Common myeloid progenitor, CD34-positive (primary cell): ENCODE measurements at regions not wholly inside any gene's neighbourhood (a gene's known extent, or its start where the extent isn't known, plus 50 kb on each side); places are given as distances from the start of the nearest gene placed in this dataset.

Experiments
- CTCF ChIA-PET: fragments of 350-600 bp; sonication (Branson Sonifier 250); formaldehyde crosslinking; loops from one replicate; lab custom pipeline; 2021; ENCODE audit warnings: antibody characterized with exemption; lab: Charles Lee
- POLR2A ChIA-PET: fragments of 350-600 bp; sonication (Branson Sonifier 250); formaldehyde crosslinking; loops from one replicate; lab custom pipeline; 2021; ENCODE audit warnings: antibody characterized with exemption; lab: Charles Lee
- DNase-seq, 3 donors: peaks; one replicate each; pipeline versions ENCODE4 v3.0.0 to v3.0.0-alpha.2; 2013
- H3K27ac ChIP-seq, 2 experiments: 1 replicate in 1 of 2; 2 replicates in 1 of 2; pipeline ENCODE4 v1.7.0; 2013; ENCODE audit warnings: inconsistent platforms in 2 of 2, low read length in 2 of 2, mild to moderate bottlenecking in 2 of 2, low read depth in 1 of 2, moderate library complexity in 1 of 2; ENCODE audit not compliant: severe bottlenecking in 2 of 2, insufficient read depth in 1 of 2, poor library complexity in 1 of 2
- H3K27me3 ChIP-seq, 5 experiments: replicated peaks in 2 of 5; 1 replicate in 3 of 5; 2 replicates in 2 of 5; pipeline versions ENCODE4 v1.6.1 to v1.7.0; 2013; ENCODE audit warnings: low read length in 4 of 5, mild to moderate bottlenecking in 2 of 5, moderate library complexity in 2 of 5, inconsistent platforms in 1 of 5; ENCODE audit not compliant: insufficient read depth in 5 of 5, control insufficient read depth in 4 of 5
- H3K36me3 ChIP-seq, 4 experiments: 1 replicate in 2 of 4; 2 replicates in 2 of 4; pipeline versions ENCODE4 v1.6.1 to v1.7.0; 2013; ENCODE audit warnings: low read length in 3 of 4, control low read depth in 1 of 4, mild to moderate bottlenecking in 1 of 4; ENCODE audit not compliant: control insufficient read depth in 4 of 4, insufficient read depth in 4 of 4
- H3K4me1 ChIP-seq, 4 experiments: 1 replicate in 3 of 4; 2 replicates in 1 of 4; pipeline versions ENCODE4 v1.6.1 to v1.7.1; 2013; ENCODE audit warnings: low read length in 3 of 4, mild to moderate bottlenecking in 3 of 4, control low read depth in 1 of 4, inconsistent platforms in 1 of 4, moderate library complexity in 1 of 4; ENCODE audit not compliant: control insufficient read depth in 4 of 4, insufficient read depth in 4 of 4; ENCODE audit errors: control extremely low read depth in 1 of 4
- H3K4me3 ChIP-seq, 7 experiments: 1 replicate in 4 of 7; 2 replicates in 3 of 7; pipeline versions ENCODE4 v1.5.1 to v1.7.0; 2013; ENCODE audit warnings: mild to moderate bottlenecking in 7 of 7, low read length in 6 of 7, moderate library complexity in 6 of 7, inconsistent platforms in 2 of 7, low read depth in 2 of 7, control low read depth in 1 of 7; ENCODE audit not compliant: insufficient read depth in 4 of 7, control insufficient read depth in 1 of 7; ENCODE audit errors: extremely low read depth in 1 of 7
- H3K9me3 ChIP-seq, 5 experiments: 1 replicate in 4 of 5; 2 replicates in 1 of 5; pipeline versions ENCODE4 v1.6.1 to v1.7.1; 2013; ENCODE audit warnings: low read length in 4 of 5, mild to moderate bottlenecking in 2 of 5, inconsistent platforms in 1 of 5, low read depth in 1 of 5, moderate library complexity in 1 of 5; ENCODE audit not compliant: control insufficient read depth in 4 of 5, insufficient read depth in 2 of 5; ENCODE audit errors: control extremely low read depth in 1 of 5
- WGBS: methylation state at CpG from one replicate; pipeline ENCODE4 v1.1.5; 2013; ENCODE audit not compliant: insufficient coverage; 5-methylcytosine and 5-hydroxymethylcytosine counted together

GRCh38 chr2:57437077-57437476, 609.5 kb upstream of the VRK2 start:
- Histone ChIP-seq H3K4me3 (no peak overlapping the region), H3K9me3 (no peaks in the 10 kb centered on the region), H3K4me1 (no peaks in the 10 kb centered on the region), H3K27me3 (no peaks in the 10 kb centered on the region), H3K36me3 (no peaks in the 10 kb centered on the region), H3K27ac (no peak overlapping the region)
- POLR2A ChIA-PET: no interaction called here
- no CpG with 5 or more reads among the region's 1 CpG for WGBS
- CTCF ChIA-PET: no interaction called here
- DNase-seq: no peak

DNA sequence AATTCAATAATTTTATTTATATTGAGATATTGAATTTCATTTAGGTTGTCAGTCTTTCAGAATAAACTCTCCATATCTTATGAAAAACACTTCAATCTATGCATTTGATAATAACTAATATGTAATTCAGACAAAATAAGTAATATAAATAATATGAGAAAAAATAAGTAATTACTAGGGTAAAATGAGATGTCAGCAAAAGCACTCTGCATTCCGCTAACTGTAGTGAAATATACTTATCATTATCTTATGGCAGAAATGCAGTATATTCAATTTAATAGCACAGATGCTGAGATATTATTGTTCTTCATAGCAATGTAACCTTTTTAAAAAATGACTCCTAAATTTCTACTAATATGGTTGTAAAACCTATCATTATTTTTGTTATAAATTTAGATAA, 606.2 kb upstream of the VRK2 start:
- Histone ChIP-seq H3K9me3 (no peaks in the 10 kb centered on the region), H3K4me3 (no peak overlapping the region), H3K4me1 (no peaks in the 10 kb centered on the region), H3K27me3 (no peaks in the 10 kb centered on the region), H3K36me3 (no peaks in the 10 kb centered on the region), H3K27ac (no peak overlapping the region)
- DNase-seq: no peak
- POLR2A ChIA-PET: no interaction called here
- CTCF ChIA-PET: no interaction called here
- no CpG with 5 or more reads among the region's 1 CpG for WGBS

- Histone ChIP-seq H3K4me3 (no peak overlapping the region), H3K9me3 (no peaks in the 10 kb centered on the region), H3K27ac (no peak overlapping the region), H3K36me3 (no peaks in the 10 kb centered on the region), H3K27me3 (no peaks in the 10 kb centered on the region), H3K4me1 (no peaks in the 10 kb centered on the region)
- POLR2A ChIA-PET: no interaction called here
- 84% methylated on average over 2 of the region's 2 CpGs for WGBS
- DNase-seq: no peak
- CTCF ChIA-PET: no interaction called here
These were observed 603.5 kb upstream of the VRK2 start for GRCh38 chr2:57443086-57443485.

DNA sequence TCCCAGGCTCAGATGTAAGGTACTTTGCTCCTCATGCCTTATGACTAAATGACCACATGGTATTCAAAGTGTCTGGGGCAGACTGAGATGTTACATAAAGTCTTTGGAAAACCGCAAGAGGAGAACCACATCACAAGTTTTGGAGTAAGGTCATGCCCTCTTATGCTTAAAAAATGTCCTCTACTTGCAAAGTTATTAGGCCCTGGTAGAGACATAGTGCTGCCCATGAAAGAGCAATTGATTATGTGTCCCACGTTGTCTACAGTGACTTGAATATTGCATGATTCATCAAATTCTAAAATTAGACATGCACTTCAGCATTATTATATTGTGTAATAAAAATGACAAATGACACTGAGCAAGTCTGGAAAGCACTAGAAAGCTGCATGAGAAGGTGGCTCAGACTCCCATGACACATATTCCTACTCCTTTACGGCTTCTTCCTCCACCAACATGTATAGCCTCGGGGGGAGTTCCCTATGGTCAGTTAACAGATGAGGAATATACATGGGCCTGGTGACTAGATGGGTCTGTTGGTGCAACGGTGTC, 602.6 kb upstream of the VRK2 start:
- Histone ChIP-seq H3K4me1 (no peaks in the 10 kb centered on the region), H3K36me3 (no peaks in the 10 kb centered on the region), H3K27me3 (no peaks in the 10 kb centered on the region), H3K4me3 (no peak overlapping the region), H3K27ac (no peak overlapping the region), H3K9me3 (no peaks in the 10 kb centered on the region)
- DNase-seq: no peak
- CTCF ChIA-PET: no interaction called here
- 100% methylated on average over 1 of the region's 5 CpGs for WGBS
- POLR2A ChIA-PET: no interaction called here

DNA sequence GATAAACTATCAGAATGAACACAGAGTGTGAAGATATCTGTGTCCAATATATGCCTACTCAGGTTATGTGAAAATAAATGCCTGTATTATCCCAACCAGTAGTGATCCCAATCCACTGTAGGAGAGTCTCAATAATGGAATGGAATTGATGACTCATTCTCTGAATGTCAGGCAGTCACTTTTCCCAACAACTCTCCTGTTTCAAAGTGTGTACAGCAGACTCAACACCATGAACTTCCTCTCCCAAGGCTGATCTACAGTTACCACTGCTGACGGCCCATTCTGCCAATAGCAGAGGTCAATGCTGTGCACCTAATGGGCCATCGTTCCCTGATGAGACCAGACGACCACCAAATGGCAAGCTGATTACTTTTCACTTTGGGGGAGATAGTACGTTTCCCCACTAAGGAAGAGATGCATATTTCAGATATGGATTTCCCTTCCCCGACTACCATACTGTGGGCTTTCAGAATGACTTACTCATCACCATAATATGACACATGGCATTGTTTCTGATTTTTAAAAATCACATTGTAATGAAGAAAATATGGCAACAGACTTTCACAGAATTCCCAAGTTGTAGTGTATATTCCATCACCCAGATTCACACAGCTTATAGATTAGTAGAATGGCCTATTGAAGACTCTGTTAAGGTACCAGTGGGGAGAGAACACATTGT, 601.7 kb upstream of the VRK2 start:
- POLR2A ChIA-PET: no interaction called here
- Histone ChIP-seq H3K4me1 (no peaks in the 10 kb centered on the region), H3K27me3 (no peaks in the 10 kb centered on the region), H3K36me3 (no peaks in the 10 kb centered on the region), H3K9me3 (no peaks in the 10 kb centered on the region), H3K27ac (no peak overlapping the region), H3K4me3 (no peak overlapping the region)
- no peak for DNase-seq
- CTCF ChIA-PET: interaction anchor here (0.7 kb wide), 1 partner anchor 15 kb away, joined by 4 read pairs; no protein-coding TSS in a partner anchor
- WGBS: 88% methylated on average over 4 of the region's 5 CpGs

DNA sequence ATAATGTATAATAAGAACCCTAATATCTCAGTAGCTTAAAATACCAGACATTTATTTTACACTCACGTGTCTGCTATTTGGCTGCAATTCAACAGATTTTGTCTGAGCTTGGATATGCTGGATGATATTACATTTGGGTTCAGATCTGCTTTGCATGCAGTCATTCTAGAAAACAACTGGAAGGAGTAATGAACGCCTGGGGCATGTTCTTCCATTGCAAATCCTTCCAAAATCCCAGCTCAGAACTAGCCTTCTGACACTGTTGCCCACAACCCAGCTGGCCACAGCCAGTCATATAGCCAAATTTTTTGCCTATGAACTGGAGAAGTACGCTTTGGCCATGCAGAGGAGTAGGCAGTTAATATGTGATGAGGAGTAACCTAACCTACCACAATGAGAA, 597.8 kb upstream of the VRK2 start:
- 100% methylated on average over 1 of the region's 3 CpGs for WGBS
- DNase-seq: no peak
- no peak overlapping the region for H3K27ac ChIP-seq
- H3K4me3 ChIP-seq: no peak overlapping the region
- POLR2A ChIA-PET: no interaction called here
- H3K27me3 ChIP-seq: no peaks in the 10 kb centered on the region
- no peaks in the 10 kb centered on the region for H3K4me1 ChIP-seq
- no peaks in the 10 kb centered on the region for H3K36me3 ChIP-seq
- no peaks in the 10 kb centered on the region for H3K9me3 ChIP-seq
- CTCF ChIA-PET: interaction anchor here (1.3 to 1.6 kb wide), 2 partner anchors 10 kb away, joined by 3 to 4 read pairs; no protein-coding TSS in a partner anchor

DNA sequence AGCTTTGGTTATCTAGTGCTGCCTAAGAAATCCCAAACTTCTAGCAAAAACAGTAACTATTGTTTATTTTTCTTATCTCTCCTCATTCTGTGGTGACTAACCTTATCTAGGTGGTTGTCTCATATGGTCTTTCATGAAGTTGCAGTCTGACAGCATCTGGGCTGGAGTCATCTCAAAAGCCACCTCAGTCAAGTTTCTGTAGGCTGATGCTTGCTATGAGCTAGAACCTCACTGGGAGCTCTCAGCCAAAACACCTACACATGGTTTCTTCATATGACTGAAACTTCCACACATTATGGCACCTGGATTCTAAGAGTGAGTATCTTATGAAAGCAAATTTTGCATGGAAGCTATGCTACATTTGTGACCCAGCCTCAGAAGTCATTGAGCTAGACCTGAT, 596.4 kb upstream of the VRK2 start:
- no peaks in the 10 kb centered on the region for H3K36me3 ChIP-seq
- no peaks in the 10 kb centered on the region for H3K9me3 ChIP-seq
- CTCF ChIA-PET: no interaction called here
- POLR2A ChIA-PET: no interaction called here
- DNase-seq: no peak
- H3K27ac ChIP-seq: no peak overlapping the region
- no peak overlapping the region for H3K4me3 ChIP-seq
- H3K4me1 ChIP-seq: no peaks in the 10 kb centered on the region
- H3K27me3 ChIP-seq: no peaks in the 10 kb centered on the region
